ENCODE measurements at regions not wholly inside any gene's neighbourhood (a gene's known extent, or its start where the extent isn't known, plus 50 kb on each side); places are given as distances from the start of the nearest gene placed in this dataset.

DNA sequence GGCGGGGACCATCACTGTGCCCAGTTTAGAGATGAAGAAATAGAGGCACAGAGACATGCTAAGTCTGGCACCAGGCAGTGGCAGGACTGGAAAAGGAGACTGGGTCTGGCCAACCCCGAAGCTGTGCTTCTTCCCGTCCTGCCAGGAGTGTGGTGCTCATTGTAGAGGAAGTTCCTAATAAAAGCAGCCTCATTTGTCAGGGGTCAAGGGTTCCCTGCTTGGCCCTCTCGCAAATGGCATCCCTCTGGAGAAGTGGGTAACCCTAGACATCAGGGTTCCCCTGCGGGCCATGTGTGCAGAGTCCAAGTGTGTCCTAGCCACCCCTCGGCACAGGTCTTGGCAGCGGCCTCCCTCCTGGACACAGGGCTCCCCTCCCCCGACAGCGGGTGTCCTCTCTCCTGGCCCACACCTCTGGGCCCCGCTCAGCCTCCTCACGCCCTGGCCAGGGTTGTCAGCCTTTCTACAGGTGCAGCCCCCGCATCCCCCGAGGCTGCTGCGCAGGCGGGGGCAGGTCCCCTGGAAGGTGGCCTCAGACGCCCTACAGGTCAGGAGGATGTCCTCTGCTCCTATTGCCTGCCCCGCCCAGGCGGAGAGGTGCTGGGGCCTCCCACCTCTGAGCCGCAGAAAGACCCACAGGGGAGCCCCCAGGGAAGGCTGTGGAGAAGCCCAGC lies 61.8 kb upstream of the PRR20G start:
- no peak for DNase-seq (ENCODE audit: low read depth)

DNA sequence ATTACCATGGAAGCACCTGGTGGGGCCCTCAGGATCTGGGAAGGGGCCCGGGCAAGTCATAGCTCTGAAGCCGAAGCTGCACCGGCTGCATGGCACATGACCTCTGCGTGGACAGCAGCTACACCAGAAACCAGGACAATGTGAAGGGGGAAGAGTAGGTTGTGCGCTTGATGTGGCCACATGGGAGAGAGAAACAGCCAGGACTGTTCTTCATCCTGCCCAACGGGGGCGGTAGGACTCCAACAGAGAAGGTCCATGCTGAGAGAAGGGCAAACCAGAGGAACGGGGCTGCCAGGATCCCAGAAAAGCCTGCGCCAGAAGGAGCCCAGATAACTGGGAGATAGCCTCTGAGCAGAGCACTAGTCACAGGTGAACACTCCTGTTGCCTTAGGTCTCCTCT lies 54.9 kb upstream of the PRR20G start:
- DNase-seq (ENCODE audit: low read depth), result no peak

DNA sequence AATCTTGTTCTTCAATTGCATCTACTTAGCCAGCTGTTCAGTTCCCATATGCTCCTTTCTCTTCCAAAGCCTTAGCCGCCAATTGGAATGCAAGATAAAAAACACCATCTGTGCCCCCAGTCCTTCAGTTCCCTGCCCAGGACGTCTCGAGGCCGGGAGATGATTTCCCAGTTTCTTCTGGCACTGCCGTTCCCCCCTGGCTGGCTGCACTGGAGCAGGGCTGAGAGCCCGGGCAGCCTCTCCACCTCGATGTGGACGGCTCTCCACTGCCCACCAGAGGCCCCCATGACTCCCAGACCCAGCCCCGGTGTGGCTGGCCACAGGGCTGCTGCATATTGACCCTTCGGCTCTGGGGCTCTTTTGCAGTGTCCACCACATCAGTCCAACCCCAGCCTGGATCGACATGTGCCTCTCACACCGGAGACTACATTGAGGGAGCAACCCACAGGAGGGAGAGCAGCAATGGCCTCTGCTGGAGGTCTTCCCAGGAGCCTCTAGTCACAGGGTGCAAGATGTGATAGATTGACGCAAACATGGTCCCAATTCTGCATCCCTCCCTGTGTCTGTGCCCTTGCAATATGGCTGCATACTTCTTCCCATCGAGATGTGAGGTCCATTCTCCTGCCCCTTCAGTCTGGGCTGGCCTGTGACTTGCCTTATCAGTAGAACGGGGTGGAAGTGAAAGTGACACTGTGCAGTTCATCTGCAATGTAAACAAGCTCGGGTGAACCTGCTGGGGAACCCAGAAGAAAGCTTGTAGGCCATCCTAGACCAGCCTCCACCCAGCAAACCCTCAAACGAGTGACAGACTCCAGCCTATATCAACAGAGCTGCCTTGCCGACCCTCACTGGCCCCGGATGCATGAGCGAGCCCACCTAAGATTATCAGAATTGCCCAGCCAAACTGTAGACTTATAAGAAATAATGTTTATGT lies 52.3 kb upstream of the PRR20G start:
- no peak for DNase-seq (ENCODE audit: low read depth)

DNA sequence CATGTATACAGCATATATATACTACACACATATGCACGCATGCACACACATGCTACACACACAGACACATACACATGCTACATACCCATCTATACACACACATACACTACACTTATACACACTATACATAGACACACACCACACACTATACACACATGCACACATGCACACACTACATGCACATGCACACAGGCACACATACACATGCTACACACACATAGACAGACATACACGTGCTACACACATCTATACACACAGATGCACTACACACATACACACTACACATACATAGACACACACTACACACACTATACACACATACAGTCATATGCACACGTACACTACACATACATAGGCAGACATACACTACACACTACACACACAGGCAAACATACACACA lies 51.2 kb upstream of the PRR20G start:
- no peak for DNase-seq (ENCODE audit: low read depth)

DNA sequence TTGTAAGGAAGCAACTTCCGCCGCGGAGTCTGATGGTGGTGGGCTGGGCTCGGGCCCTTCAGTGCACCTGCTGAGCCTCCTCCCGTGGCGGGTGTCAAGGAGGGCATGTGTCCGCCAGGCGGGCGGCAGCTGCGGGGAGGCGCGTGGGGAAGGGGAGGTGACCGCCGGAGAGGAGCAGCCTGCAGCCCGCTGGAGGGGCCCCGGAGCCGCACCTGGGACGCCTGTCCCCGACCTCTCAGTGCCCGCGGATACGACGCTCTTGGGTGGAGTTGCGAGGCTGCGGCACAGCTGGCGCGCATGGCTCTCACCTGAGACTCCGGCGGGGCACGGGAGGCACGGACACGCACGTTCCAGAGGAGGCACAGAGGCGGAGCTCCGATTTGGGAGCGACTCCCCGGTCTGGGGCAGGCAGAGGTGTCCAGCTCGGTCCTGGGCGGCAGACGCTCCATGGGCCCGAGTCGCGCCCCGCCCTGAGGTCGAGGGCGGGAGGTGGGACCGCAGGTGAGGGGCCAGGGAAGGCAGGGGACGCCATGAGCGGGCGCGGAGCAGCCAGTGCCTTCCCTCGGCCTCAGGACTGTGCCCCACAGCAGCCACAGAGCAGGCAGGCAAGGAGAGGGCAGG lies 50.2 kb upstream of the PRR20G start:
- DNase-seq (ENCODE audit: low read depth), result no peak

Data from activated T-cell treated with anti-CD3 and anti-CD28 coated beads for 1 hour (primary cell).